ENCODE measurements at regions not wholly inside any gene's neighbourhood (a gene's known extent, or its start where the extent isn't known, plus 50 kb on each side); places are given as distances from the start of the nearest gene placed in this dataset.

GRCh38 chr3:124364317-124365020, 365.8 kb upstream of the UMPS start:
- TF ChIP-seq CTCF (IDR thresholded peaks at IDR 0.05; ENCODE audit: low read length) = no peak
- no peak for TF ChIP-seq EZH2 (IDR thresholded peaks at IDR 0.05; ENCODE audit: borderline replicate concordance, low read length)
